Astrocyte of the hippocampus (primary cell): ENCODE measurements at regions not wholly inside any gene's neighbourhood (a gene's known extent, or its start where the extent isn't known, plus 50 kb on each side); places are given as distances from the start of the nearest gene placed in this dataset.
"Not testable (repeated sequence)": the region's sequence is repeated elsewhere in the genome, so short reads cannot be mapped to it uniquely, and the experiment has no call there.

Experiments used
- DNase-seq: peaks from one replicate; pipeline ENCODE4 v3.0.0; 2011; ENCODE audit warnings: low read depth, low spot score

DNA sequence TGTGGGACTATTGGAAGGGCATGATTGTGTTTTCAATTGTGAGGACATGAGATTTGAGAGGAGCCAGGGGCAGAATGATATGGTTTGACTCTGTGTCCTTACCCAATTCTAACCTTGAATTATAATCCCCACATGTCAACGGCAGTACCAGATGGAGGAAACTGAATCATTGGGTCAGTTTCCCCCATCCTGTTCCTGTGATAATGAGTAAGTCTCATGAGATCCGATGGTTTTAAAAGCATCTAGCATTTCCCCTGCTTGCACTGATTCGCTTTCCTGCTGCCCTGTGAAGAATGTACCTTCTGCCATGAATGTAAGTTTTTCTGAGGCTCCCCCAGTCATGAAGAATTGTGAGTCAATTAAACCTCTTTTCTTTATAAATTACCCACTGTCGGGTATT lies 1367.1 kb downstream of the XPNPEP1 start:
- DNase-seq, result no peak

DNA sequence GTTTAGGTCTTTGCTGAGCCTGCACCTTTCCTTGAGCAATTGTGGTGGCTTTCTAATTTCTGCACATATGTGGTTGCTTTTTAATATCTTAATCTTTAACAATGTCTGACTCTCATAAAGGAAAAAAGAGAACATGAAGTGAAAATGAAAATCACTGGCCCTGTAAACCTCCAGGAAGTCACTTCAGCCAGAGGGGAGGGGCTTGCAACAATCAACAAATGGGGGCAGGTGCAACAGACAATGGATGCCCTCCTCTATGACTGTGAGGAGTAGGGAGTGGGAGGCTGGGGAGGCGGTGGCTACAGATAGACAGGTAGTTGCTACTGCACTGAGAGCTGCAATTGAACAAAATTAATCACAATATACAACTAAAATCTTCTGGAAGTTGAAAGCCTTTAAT lies 1377.4 kb downstream of the XPNPEP1 start:
- DNase-seq, result no peak

DNA sequence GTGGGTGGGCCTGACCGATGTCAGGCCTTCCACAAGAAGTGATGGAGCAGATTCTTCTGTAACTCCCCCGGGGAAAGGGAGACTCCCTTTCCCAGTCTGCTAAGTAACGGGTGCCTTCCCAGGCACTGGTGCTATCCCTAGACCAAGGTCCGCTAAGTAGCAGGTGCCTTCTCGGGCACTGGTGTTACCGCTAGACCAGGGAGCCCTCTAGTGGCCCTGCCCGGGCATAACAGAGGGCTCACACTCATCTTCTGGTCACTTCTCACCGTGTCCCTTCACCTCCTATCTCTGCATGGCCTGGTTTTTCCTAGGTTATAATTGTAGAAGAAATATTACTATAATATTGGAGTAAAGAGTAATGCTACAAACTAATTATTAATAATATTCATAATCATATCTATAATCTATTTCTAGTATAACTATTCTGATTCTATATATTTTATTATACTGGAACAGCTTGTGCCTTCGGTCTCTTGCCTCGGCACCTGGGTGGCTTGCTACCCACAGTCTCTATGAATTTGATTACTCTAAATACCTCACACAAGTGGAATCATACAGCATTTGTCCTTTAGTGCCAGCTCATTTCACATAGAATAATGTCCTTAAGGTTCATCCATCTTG lies 1378.7 kb downstream of the XPNPEP1 start:
- peak; percentile 78 for DNase-seq

DNA sequence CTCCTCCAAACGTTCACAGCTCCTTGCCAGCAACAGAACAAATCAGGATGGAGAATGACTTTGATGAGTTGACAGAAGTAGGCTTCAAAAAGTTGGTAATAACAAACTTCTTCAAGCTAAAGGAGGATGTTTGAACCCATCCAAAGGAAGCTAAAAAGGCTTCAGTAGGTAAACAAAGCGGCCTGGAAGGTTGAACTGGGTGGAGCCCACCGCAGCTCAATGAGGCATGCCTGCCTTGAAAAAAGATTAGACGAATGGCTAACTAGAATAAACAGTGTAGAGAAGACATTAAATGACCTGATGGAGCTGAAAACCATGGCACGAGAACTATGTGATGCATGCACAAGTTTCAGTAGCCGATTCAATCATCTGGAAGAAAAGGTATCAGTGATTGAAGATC lies 1369.0 kb upstream of the SORCS1 start:
- DNase-seq, result not testable (repeated sequence)

DNA sequence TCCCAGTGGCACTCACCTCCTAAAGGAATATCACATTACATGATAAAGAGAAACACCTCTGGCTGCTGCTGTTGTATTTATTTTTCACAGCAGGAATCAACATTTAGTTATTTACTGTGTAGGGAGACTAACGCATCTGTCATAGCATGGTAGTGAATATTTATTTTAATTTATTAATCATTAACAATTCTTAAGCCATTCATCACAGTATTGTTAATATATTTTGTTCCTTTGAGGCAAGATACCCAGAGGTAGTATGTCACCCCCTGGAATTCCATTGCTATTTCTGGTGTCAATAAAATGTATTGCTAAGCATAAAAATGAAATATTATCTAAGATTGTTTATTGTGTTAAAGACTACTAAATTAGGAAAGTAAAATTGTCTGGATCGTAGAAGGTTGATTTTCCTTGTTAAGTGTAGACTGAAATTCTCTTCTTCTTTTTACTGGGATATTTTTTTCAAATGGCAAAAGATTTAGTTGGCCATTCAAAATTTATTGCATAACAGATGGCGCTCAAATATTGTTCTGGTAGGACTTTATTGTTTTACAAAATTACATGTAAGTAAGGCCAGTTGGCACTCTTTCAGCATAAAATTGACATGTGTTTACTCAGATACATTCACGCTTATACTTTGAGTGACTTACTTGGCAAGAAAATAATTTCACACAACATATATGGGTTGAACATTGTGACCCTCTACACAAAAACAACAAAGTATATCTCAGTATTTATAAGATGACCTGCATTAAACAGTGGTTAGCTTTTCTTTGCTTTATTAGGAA lies 1358.7 kb upstream of the SORCS1 start:
- DNase-seq, result no peak

DNA sequence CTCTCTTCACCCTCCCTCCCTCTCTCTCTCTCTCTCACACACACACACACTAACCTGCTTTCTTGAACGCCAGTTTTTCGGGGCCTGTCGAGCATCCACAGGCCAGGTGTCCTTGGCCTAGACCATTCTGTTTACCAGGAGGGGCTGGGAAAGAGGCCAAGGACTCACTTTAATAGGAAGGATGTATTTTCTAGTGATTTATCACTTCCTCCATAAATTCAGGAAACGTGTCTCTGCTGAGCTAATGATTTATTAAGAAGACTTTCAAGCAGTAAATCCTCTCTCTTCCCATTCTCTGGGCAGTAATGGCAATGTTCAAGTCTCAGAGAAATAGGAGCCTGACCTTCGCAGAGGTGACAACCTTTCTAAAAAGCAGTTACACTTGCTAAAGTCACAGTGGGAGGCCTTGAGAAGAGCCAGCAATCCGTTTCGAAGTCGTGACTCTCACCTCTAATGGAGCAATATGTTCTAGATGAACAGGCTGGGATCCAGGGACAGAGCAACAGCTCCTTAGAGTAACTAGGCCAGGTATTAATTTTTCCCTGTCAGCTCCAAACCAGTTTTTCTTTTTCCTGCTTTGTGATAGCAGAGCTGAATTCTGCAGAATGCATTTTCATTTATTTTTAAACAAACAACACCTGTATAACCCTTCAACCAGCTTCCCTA lies 1357.5 kb upstream of the SORCS1 start:
- DNase-seq, result no peak

DNA sequence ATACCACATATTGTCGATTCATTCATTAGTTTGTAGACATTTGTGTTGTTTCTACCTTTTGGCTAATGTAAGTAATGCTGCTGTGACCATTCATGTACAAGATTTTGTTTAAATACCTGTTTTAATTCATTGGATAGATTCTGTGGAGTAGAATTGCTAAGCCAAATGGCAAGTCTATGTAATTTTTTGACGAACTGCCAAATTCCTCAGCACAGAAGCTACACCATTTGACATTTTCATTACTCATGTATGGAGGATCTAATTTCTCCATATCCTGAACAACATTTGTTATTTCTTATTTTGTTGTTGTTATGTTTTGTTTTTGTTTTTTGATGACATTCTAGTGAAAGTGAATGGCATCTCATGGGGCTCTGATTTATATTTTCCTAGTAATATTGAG lies 1351.3 kb upstream of the SORCS1 start:
- no peak for DNase-seq

DNA sequence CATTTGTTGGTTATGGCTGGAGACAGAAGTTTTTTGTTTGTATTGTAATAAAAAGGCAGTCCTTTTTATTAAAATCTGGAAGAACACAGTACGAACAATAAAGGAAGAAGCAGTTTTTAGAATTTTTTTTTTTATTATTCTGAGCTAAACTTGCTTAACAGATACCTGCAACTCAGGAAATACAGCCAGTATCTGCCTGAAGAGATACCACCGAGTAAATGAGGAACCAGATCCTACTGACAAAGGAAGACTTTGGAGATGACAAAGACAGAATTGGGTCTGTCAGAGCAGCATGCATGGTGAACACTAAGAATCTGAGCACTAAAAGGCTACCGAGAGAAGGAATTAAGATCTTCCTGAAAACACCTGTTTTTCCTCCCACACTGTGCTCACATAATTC lies 1335.9 kb upstream of the SORCS1 start:
- no peak for DNase-seq

DNA sequence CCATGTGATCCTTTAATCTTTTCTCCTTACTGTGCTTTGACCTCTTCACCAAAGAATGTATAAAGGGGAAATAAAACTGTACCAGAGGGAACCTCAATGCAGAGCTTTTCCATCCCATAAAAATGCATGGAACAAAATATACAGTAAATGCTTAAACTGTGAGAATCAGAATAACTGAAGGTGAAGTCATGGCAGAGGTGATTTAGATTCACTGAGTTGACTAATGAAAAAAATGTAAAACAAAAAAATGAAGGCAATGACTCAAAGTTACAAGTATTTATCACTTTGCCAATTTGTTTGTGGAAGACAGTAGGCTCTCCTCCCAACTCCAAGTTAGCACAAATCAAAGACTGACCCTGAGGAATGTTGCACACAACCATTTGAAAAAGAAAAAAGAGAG lies 1331.6 kb upstream of the SORCS1 start:
- DNase-seq, result no peak

DNA sequence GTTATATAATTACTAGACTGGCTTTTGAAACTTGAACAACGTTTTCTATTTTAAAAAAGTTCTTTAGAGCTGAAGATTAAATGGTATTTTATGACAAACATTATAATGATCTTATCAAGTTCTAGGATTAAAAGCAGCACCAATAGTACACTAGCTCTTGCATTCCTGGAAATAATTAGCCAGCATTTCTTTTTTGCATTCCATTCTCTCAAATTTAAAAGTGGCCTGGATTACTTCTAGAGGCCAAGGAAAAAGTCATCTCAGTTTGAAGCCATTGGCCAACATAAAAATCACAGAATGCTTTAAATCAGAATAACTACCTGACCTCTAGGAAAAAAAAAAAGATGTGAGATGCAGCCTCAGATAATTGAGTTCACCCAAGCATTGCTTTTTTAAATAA lies 1326.4 kb upstream of the SORCS1 start:
- no peak for DNase-seq

DNA sequence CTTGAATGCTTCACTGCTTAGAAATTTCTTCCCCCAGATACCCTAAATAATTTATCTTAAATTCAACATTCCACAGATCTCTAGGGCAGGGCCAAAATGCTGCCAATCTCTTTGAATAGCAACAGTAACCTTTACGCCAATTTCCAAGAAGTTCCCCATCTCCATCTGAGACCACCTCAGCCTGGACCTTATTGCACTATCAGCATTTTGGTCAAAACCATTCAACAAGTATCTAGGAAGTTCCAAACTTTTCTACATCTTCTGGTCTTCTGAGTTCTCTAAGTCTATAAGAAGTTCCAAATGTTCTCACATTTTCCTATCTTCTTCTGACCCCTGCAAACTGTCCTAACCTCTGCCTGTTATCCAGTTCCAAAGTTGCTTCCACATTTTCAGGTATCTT lies 1306.9 kb upstream of the SORCS1 start:
- no peak for DNase-seq

DNA sequence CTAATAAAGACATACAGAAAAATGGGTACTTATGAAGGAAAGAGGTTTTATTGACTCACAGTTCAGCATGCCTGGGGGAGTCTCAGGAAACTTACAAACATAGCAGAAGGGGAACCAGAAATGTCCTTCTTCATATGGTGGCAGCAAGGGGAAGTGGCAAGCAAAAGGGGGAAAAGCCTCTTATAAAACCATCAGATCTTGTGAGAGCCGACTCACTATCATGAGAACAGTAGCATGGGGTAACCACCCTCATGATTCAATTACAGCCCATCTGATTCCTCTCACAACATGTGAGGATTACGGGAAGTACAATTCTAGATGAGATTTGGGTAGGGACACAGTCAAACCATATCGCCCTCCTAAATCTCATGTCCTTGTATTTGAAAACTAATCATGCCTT lies 1305.4 kb upstream of the SORCS1 start:
- no peak for DNase-seq

DNA sequence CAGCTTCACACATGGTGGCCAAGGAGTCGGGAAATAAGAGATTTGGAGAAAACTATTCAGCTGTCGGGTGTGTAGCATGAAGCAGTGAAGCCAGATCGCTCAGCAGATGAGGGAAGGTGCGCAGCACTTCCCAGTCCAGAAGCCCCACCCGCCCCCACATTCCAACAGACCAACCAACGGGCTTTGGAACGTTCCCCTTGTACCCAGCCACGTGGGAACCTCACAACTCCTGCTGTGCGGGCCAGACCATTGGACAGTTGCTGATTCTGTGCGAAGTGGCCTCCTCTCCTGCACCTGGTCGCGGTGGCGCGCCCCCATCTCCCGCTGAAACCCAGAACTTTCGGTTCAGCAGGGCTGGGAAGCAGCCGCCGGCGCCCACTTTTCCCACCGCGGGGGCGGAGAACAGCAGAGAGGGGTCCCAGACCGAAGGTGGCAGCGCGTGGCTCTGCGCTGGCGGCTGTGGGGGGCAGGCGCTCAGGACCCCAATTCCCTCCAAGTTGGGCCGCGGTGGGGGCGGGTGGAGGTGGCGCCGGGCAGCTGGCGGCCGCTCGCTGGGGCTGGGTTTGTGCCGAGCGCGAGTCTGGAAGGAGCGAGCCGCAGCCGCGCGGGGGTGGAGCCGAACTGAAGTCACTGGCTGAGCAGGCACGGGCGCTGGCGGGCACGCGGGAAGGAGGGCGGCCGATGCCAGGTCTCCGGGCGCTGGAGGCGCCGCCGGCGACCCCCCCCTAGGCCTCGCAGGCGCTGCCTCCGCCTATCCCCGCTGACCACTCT lies 1301.5 kb upstream of the SORCS1 start:
- peak; percentile 39 for DNase-seq

DNA sequence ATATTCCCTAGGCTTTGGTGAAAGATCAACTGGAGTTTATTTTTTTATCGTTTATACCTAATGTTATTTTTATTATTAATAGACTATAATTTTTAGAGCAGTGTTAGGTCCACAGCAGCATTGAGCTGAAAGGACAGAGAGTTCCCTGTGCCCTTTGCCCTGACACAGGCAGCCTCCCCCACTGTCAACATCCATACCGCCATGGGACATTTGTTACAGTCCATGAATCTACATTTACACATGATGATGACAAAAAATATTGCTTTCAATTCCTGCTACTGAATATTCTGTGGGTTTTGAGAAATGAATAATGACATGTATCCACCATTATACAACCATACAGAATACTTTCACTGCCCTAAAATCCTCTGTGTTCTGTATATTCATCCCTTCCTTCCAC lies 1297.5 kb upstream of the SORCS1 start:
- DNase-seq, result no peak

DNA sequence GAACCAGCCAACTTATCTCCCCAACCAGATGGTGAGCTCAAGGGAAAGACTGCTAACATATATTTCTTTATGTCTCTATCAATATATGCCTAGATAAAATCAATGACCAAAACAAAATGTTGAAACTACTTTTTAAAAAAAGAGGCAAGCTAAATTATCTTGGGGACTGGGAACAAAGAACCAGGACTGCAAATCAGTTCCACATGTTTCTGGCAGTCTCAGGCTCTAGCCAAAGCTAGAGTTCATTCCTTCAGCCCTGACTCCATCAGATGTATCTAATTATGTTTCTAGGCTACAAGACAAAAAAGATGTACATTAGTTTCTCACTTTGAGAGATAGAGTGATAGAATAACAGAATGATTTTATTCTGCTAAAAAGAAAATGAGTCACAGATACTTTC lies 1290.3 kb upstream of the SORCS1 start:
- no peak for DNase-seq

DNA sequence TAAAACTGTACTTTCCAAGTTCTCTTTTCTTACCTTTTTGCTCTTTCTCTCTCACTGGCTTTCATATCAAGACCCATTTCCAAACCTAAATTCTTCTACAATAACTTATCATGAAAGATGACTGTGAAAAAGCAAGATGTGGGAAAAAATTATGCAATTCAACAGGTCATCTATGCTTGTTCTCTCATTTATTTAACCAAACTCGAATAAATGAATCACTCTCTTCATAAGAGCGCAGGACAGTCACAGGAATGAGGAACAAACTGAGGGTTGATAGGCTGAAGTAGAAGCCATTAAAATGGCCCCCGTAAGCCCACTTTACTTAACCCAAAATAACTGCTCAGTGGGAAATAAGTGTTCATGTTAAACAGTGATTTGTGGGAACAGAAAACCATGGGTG lies 1289.7 kb upstream of the SORCS1 start:
- no peak for DNase-seq

DNA sequence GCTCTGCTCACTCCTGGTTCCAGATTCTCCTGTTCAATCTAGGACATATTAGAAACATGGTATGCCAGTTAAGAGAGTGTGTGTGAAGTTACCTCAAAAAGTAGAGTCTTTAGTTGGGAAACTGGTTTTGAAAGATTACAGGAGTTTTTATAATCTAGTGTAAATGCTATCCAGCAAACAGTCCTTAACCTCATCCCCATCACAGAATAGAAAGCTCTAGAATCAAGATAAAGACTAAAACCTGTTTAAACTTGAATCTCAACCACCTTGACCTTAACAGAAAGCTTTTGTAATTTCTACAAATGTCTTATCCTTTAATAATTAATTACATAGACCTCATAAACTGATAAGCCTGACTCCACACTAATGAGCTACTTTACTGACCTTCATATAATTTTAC lies 1288.7 kb upstream of the SORCS1 start:
- no peak for DNase-seq

DNA sequence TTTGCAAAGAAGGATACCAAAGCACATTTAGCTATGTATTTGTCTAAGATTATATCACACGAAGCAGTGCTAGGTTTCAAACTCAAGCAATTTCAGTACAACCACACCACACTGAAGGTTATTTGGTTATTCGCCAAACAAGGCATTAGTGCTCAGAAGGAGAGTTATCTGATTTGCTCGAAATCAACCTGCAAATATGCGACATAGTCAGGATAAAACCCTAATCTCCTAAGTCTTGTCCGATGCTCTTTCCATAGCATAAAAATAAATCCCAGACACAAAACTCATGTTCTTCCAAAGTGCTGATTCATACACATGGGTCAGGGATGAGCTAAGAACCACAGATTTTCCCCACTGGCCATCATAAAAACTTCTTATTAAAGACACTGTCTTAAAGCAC lies 1288.0 kb upstream of the SORCS1 start:
- DNase-seq, result no peak

DNA sequence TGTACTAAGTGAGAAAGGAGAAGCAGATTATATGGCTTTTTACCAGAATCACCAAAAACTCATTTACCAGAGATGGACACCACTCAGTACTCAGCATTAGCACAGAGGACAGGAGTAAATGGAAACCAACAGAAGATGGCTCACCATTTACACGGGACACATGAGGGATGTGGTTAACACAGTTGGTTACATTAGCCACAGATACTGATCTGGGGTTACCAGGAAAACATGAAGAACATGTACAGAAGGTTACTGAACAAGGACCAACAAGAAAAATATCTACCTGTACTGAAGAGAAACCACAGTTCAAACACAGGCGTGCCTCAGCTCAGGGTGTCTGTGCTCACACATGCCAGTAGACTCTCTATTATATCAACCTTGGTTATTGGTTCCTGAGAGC lies 1285.8 kb upstream of the SORCS1 start:
- no peak for DNase-seq

DNA sequence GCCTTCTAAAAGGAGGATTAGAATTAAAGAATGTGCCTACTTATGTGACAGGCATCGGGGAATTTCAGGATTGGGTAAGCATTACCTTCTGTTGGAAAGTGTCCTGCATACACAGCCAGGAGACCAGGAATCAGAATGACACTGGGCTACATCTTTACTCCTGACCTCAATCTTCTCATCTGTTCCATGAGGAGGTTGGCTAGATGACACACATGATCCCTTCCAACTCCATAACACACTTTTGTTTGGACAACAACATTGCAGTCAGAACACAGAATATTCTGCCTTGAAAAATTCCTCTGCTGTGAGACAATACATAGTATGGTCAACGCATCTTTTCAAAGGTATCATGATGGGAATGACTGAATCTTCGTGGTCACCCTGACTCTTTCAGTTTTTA lies 1281.2 kb upstream of the SORCS1 start:
- no peak for DNase-seq

DNA sequence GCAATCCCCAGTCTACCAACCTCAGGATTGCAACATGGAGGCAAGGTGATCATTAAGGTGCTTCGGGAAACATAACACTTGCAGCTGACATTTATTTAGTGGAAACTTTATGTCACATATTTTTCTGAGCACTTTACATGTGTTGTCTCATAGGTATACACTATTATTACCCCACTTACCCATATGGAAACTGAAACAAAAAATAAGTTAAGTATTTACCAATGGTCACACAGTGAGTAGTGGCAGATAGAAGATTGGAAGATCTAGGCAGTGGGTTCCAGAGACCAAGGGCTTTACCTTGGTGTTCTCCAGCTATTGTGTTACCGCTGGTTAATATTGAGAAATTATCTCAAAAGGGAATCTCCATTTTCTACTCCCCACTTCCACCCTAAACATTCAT lies 1279.1 kb upstream of the SORCS1 start:
- no peak for DNase-seq

DNA sequence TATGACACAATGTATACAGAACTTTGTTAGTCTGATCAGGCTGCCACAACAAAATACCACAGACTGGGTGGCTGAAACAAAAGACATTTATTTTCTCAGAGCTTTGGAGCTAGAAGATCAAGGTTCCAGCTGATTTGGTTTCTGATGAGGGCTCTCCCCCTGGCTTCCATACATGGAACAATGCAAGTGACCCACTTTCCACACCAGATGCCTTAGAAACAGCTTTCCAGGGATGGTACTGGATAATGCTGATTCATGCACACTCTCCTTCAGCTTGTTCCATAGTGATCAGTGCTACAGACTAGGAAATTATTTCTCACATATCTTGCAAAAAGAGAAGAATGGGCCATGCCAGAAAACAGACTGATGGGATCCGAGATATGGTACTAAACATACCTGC lies 1274.9 kb upstream of the SORCS1 start:
- no peak for DNase-seq
